ENCODE measurements at regions not wholly inside any gene's neighbourhood (a gene's known extent, or its start where the extent isn't known, plus 50 kb on each side); places are given as distances from the start of the nearest gene placed in this dataset.

GRCh38 chr14:96143906-96144305, 60.7 kb upstream of the BDKRB2 start:
- TF ChIP-seq MAX (IDR thresholded peaks at IDR 0.05; ENCODE audit: low read depth): no peak
- no peak for TF ChIP-seq CTCF (IDR thresholded peaks at IDR 0.05)

Data from SK-N-SH (cell line).